ENCODE measurements at regions not wholly inside any gene's neighbourhood (a gene's known extent, or its start where the extent isn't known, plus 50 kb on each side); places are given as distances from the start of the nearest gene placed in this dataset.

DNA sequence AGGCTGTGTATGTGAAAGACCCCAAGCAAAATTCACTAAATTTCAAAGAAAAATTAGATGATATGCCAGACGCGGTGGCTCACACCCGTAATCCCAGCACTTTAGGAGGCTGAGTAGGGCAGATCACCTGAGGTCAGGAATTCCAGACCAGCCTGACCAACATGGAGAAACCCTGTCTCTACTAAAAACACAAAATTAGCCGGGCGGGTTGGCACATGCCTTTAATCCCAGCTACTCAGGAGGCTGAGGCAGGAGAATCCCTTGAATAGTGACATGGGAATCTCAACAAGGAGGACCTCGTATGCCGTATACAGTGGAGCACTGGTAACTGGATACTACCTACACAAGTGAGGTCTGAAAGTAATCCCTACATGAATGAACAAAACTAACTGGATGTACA lies 92.7 kb upstream of the JARID2 start:
- no peak for TF ChIP-seq CTCF (IDR thresholded peaks at IDR 0.05)
- TF ChIP-seq POLR2AphosphoS5 (IDR thresholded peaks at IDR 0.05): no peak
- no peak for TF ChIP-seq POLR2A (IDR thresholded peaks at IDR 0.05)
- TF ChIP-seq EP300 (IDR thresholded peaks at IDR 0.05): no peak
